Neural cell (in vitro differentiated cells): ENCODE measurements at regions not wholly inside any gene's neighbourhood (a gene's known extent, or its start where the extent isn't known, plus 50 kb on each side); places are given as distances from the start of the nearest gene placed in this dataset.
"Not testable (repeated sequence)": the region's sequence is repeated elsewhere in the genome, so short reads cannot be mapped to it uniquely, and the experiment has no call there.

Experiments used
- H2AFZ ChIP-seq: fragments of 200-600, 300-800 bp; sonication (generic), shearing (Covaris generic); 2 replicates; pipeline ENCODE4 v1.6.0; 2014; ENCODE audit warnings: low read depth, mild to moderate bottlenecking, antibody characterized with exemption, low read length, moderate library complexity
- H3F3A ChIP-seq: fragments of 200-600 bp; shearing (Covaris generic); 2 replicates; pipeline ENCODE4 v1.6.1; 2016; ENCODE audit warnings: mild to moderate bottlenecking, moderate library complexity, mixed read lengths, antibody characterized with exemption, low read length; ENCODE audit not compliant: insufficient read depth, poor library complexity, severe bottlenecking
- H3K27ac ChIP-seq: fragments of 200-600, 300-800 bp; sonication (generic), shearing (Covaris generic); 2 replicates; pipeline ENCODE4 v1.5.1; 2014; ENCODE audit warnings: mild to moderate bottlenecking, low read length, moderate library complexity
- H3K27me3 ChIP-seq: fragments of 300-800, 200-600 bp; sonication (generic), shearing (Covaris generic); 2 replicates; pipeline ENCODE4 v1.6.0; 2014; ENCODE audit warnings: mild to moderate bottlenecking, low read depth, low read length, moderate library complexity; ENCODE audit not compliant: insufficient read depth
- H3K36me3 ChIP-seq: fragments of 300-800, 200-600 bp; sonication (generic), shearing (Covaris generic); 2 replicates; pipeline ENCODE4 v1.5.1; 2014; ENCODE audit warnings: mild to moderate bottlenecking, antibody characterized with exemption, low read length, moderate library complexity; ENCODE audit not compliant: insufficient read depth
- H3K4me2 ChIP-seq: fragments of 300-800, 200-600 bp; sonication (generic), shearing (Covaris generic); 2 replicates; pipeline ENCODE4 v1.6.0; 2014; ENCODE audit warnings: mild to moderate bottlenecking, low read length
- H3K4me3 ChIP-seq: fragments of 300-800, 200-600 bp; sonication (generic), shearing (Covaris generic); 2 replicates; pipeline ENCODE4 v1.5.1; 2014; ENCODE audit warnings: mild to moderate bottlenecking, low read length, moderate library complexity
- H3K79me2 ChIP-seq: fragments of 200-600 bp; shearing (Covaris generic); replicated peaks from 2 replicates; pipeline ENCODE4 v1.6.0; 2014; ENCODE audit warnings: mild to moderate bottlenecking, low read length, moderate library complexity; ENCODE audit not compliant: insufficient read depth
- H3K9ac ChIP-seq: fragments of 300-800, 200-600 bp; sonication (generic), shearing (Covaris generic); 2 replicates; pipeline ENCODE4 v1.6.1; 2016; ENCODE audit warnings: mild to moderate bottlenecking, low read length, mixed read lengths
- H3K9me2 ChIP-seq: fragments of 200-600 bp; shearing (Covaris generic); 2 replicates; pipeline ENCODE4 v1.6.1; 2016; ENCODE audit warnings: mild to moderate bottlenecking, low read length, mixed read lengths; ENCODE audit not compliant: insufficient read depth
- H3K9me3 ChIP-seq: fragments of 200-600, 300-800 bp; sonication (generic), shearing (Covaris generic); 2 replicates; pipeline ENCODE4 v1.6.1; 2016; ENCODE audit warnings: mild to moderate bottlenecking, mixed run types, low read length, moderate library complexity, mixed read lengths
- H4K20me1 ChIP-seq: fragments of 200-600 bp; shearing (Covaris generic); 2 replicates; pipeline ENCODE4 v1.6.1; 2016; ENCODE audit warnings: mild to moderate bottlenecking, mixed run types; ENCODE audit not compliant: insufficient read depth
- EZH2 ChIP-seq: fragments of 200-600, 300-800 bp; shearing (Covaris generic), sonication (generic); IDR thresholded peaks from 2 replicates; pipeline ENCODE4 v1.6.1; 2014; ENCODE audit warnings: antibody characterized with exemption, low read length, borderline replicate concordance, mild to moderate bottlenecking; ENCODE audit not compliant: insufficient read depth, poor library complexity, severe bottlenecking
- MXI1 ChIP-seq: fragments of 450-650 bp; conservative IDR thresholded peaks from 2 replicates; pipeline ENCODE4 v1.6.1; 2014; ENCODE audit warnings: antibody characterized with exemption, mild to moderate bottlenecking; ENCODE audit not compliant: poor library complexity, severe bottlenecking
- POLR2AphosphoS5 ChIP-seq: IDR thresholded peaks from 2 replicates; pipeline ENCODE4 v1.6.1; 2012
- RAD21 ChIP-seq: fragments of 450-650 bp; conservative IDR thresholded peaks from 2 replicates; pipeline ENCODE4 v1.6.1; 2014; ENCODE audit warnings: antibody characterized with exemption, mild to moderate bottlenecking, moderate library complexity
- TAF1 ChIP-seq: IDR thresholded peaks from 2 replicates; pipeline ENCODE4 v1.6.1; 2012; ENCODE audit warnings: low read depth
- TF ChIP-seq, protein P1 (sequence below): IDR thresholded peaks from 2 replicates; pipeline ENCODE4 v1.6.1; 2012; ENCODE audit warnings: borderline replicate concordance
- TF ChIP-seq, protein P2 (sequence below): fragments of 450-650 bp; IDR thresholded peaks from 2 replicates; pipeline ENCODE4 v1.5.1; 2014; ENCODE audit warnings: antibody characterized with exemption, mild to moderate bottlenecking, moderate library complexity; ENCODE audit not compliant: poor library complexity, severe bottlenecking

DNA sequence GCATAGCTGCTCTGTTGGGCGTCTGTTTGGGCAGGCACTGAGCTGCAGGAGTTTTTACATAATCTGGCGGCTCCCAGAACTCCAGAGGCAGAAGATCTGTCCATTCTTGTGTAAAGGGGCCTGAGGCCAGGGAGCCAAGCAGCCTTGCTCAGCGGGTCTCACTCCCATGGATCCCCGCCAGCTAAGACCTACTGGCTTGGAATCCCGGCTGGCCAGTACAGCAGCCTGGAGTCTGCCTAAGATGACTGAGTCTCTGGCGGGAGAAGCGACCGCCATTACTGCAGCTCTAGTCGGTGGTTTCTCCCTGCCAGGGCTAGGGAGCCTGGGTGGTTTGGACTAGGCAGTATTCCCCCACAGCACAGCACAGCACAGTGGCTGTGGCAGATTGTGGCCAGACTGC is 268.4 kb upstream of the SYNCRIP start (continued):
- TF ChIP-seq, protein P1, sequence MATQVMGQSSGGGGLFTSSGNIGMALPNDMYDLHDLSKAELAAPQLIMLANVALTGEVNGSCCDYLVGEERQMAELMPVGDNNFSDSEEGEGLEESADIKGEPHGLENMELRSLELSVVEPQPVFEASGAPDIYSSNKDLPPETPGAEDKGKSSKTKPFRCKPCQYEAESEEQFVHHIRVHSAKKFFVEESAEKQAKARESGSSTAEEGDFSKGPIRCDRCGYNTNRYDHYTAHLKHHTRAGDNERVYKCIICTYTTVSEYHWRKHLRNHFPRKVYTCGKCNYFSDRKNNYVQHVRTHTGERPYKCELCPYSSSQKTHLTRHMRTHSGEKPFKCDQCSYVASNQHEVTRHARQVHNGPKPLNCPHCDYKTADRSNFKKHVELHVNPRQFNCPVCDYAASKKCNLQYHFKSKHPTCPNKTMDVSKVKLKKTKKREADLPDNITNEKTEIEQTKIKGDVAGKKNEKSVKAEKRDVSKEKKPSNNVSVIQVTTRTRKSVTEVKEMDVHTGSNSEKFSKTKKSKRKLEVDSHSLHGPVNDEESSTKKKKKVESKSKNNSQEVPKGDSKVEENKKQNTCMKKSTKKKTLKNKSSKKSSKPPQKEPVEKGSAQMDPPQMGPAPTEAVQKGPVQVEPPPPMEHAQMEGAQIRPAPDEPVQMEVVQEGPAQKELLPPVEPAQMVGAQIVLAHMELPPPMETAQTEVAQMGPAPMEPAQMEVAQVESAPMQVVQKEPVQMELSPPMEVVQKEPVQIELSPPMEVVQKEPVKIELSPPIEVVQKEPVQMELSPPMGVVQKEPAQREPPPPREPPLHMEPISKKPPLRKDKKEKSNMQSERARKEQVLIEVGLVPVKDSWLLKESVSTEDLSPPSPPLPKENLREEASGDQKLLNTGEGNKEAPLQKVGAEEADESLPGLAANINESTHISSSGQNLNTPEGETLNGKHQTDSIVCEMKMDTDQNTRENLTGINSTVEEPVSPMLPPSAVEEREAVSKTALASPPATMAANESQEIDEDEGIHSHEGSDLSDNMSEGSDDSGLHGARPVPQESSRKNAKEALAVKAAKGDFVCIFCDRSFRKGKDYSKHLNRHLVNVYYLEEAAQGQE: no peak
- no peak for TF ChIP-seq RAD21

DNA sequence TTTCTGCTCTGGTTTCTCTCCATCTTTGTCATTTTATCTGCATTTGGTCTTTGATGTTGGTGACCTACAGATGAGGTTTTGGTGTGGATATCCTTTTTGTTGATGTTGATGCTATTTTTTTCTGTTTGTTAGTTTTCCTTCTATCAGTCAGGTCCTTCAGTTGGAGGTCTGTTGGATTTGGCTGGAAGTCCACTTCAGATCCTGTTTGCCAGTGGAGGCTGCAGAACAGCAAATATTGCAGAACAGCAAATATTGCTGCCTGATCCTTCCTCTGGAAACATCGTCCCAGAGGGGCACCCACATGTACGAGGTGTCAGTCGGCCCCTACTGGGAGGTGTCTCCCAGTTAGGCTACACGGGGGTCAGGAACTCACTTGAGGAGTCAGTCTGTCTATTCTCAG is 265.4 kb upstream of the SYNCRIP start:
- H3K27ac ChIP-seq, H3K27me3 ChIP-seq, H3K4me3 ChIP-seq, H4K20me1 ChIP-seq, H3K4me2 ChIP-seq, H3K9me3 ChIP-seq, H3F3A ChIP-seq, H3K9ac ChIP-seq, H3K36me3 ChIP-seq, H3K79me2 ChIP-seq, H2AFZ ChIP-seq, H3K9me2 ChIP-seq: not testable (repeated sequence)

DNA sequence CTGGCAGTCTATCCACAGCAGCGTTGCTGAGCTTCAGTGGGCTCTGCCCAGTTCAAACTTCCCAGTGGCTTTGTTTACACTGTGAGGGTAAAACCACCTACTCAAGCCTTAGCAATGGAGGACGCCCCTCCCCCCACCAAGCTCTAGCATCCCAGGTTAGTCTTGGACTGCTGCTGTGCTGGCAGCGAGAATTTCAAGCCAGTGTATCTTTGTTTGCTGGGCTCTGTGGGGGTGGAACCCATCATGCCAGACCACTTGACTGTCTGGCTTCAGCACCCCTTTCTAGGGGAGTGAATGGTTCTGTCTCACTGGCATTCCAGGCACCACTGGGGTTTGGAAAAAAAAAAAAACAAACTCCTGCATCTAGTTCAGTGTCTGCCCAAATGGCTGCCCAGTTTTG is 249.7 kb upstream of the SYNCRIP start:
- Histone ChIP-seq H3K4me3 (no peak overlapping the region), H3K9me2 (no peaks in the 10 kb centered on the region), H2AFZ (no peak overlapping the region), H4K20me1 (no peaks in the 10 kb centered on the region), H3K4me2 (no peak overlapping the region), H3F3A (no peaks in the 10 kb centered on the region), H3K27me3 (no peaks in the 10 kb centered on the region), H3K9me3 (no peaks in the 10 kb centered on the region), H3K79me2 (no peaks in the 10 kb centered on the region), H3K9ac (no peak overlapping the region), H3K36me3 (no peaks in the 10 kb centered on the region), H3K27ac (no peak overlapping the region)
- TF ChIP-seq TAF1: no peak
- TF ChIP-seq MXI1: no peak
- TF ChIP-seq, protein P1: no peak

DNA sequence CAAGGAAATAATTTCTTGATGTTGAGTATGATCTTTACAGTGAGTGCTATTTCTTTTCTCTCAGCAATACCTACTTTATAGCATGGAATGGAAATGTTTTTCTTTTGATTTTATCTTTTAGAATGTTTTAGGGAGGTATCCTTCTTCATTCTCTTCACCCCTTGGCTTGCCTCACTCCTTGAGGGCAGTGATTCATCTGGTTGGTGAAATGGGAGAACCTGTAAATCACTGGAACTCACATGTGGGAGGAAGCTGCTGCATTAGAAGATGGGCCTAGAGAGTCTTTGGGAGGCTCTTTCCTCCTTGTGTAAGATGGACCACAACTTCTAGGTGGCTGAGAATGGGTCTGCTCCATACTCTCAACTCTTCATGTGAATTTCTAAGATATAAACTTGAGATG is 244.8 kb upstream of the SYNCRIP start:
- H3K27ac ChIP-seq: no peak overlapping the region
- H3K79me2 ChIP-seq: no peaks in the 10 kb centered on the region
- H3K9me3 ChIP-seq: no peaks in the 10 kb centered on the region
- no peak overlapping the region for H3K4me2 ChIP-seq
- TF ChIP-seq, protein P2, sequence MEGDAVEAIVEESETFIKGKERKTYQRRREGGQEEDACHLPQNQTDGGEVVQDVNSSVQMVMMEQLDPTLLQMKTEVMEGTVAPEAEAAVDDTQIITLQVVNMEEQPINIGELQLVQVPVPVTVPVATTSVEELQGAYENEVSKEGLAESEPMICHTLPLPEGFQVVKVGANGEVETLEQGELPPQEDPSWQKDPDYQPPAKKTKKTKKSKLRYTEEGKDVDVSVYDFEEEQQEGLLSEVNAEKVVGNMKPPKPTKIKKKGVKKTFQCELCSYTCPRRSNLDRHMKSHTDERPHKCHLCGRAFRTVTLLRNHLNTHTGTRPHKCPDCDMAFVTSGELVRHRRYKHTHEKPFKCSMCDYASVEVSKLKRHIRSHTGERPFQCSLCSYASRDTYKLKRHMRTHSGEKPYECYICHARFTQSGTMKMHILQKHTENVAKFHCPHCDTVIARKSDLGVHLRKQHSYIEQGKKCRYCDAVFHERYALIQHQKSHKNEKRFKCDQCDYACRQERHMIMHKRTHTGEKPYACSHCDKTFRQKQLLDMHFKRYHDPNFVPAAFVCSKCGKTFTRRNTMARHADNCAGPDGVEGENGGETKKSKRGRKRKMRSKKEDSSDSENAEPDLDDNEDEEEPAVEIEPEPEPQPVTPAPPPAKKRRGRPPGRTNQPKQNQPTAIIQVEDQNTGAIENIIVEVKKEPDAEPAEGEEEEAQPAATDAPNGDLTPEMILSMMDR: no peak
- no peak for TF ChIP-seq RAD21
- no peak for TF ChIP-seq POLR2AphosphoS5
- TF ChIP-seq, protein P1: no peak
- TF ChIP-seq EZH2: no peak
- H3F3A ChIP-seq: no peaks in the 10 kb centered on the region
- H3K9ac ChIP-seq: no peak overlapping the region
- H3K27me3 ChIP-seq: no peaks in the 10 kb centered on the region
- H3K4me3 ChIP-seq: no peak overlapping the region
- H2AFZ ChIP-seq: no peak overlapping the region
- no peaks in the 10 kb centered on the region for H4K20me1 ChIP-seq
- H3K36me3 ChIP-seq: no peaks in the 10 kb centered on the region
- H3K9me2 ChIP-seq: no peaks in the 10 kb centered on the region
